B cell (primary cell): ENCODE measurements at regions not wholly inside any gene's neighbourhood (a gene's known extent, or its start where the extent isn't known, plus 50 kb on each side); places are given as distances from the start of the nearest gene placed in this dataset.
"Not testable (repeated sequence)": the region's sequence is repeated elsewhere in the genome, so short reads cannot be mapped to it uniquely, and the experiment has no call there.

Experiments
- ATAC-seq: fragments of 200-7000 bp; cut with Tn5 transposase; one replicate; pipeline ENCODE4 v1.10.0; 2021; ENCODE audit warnings: low read depth, mild to moderate bottlenecking, moderate number of reproducible peaks, moderate library complexity
- CTCF ChIA-PET: fragments of 350-600 bp; sonication (Branson Sonifier 250); formaldehyde crosslinking; loops from one replicate; lab custom pipeline; 2021; ENCODE audit warnings: antibody characterized with exemption, inconsistent platforms; lab: Charles Lee
- POLR2A ChIA-PET: fragments of 350-600 bp; sonication (Branson Sonifier 250); formaldehyde crosslinking; loops from one replicate; lab custom pipeline; 2021; ENCODE audit warnings: antibody characterized with exemption; lab: Charles Lee
- DNase-seq: peaks from one replicate; pipeline ENCODE4 v3.0.0; 2013
- H2AFZ ChIP-seq: 2 replicates; pipeline ENCODE4 v1.6.1; 2012; ENCODE audit warnings: mild to moderate bottlenecking, low read depth, low read length; ENCODE audit not compliant: insufficient read depth, poor library complexity, severe bottlenecking
- H3K27ac ChIP-seq, 2 donors: 1 replicate in 1 of 2; 2 replicates in 1 of 2; pipeline ENCODE4 v1.5.1; 2012 to 2013; ENCODE audit warnings: low read length in 2 of 2, mild to moderate bottlenecking in 2 of 2, moderate library complexity in 1 of 2
- H3K27me3 ChIP-seq, 4 experiments: fragments of 200-600 bp in 1 of 4; sonication (generic) in 1 of 4; replicated peaks in 1 of 4; 1 replicate in 2 of 4; 2 replicates in 2 of 4; pipeline versions ENCODE4 v1.6.1 to v1.7.0; 2013 to 2016; ENCODE audit warnings: low read length in 3 of 4, mild to moderate bottlenecking in 2 of 4, mixed read lengths in 1 of 4, moderate library complexity in 1 of 4; ENCODE audit not compliant: insufficient read depth in 4 of 4, control insufficient read depth in 3 of 4; ENCODE audit errors: control extremely low read depth in 1 of 4
- H3K36me3 ChIP-seq, 2 experiments: replicated peaks in 1 of 2; 1 replicate in 1 of 2; 2 replicates in 1 of 2; pipeline versions ENCODE4 v1.6.1 to v1.7.1; 2013; ENCODE audit warnings: low read length in 1 of 2; ENCODE audit not compliant: insufficient read depth in 2 of 2, control insufficient read depth in 1 of 2; ENCODE audit errors: control extremely low read depth in 1 of 2, extremely low read depth in 1 of 2
- H3K4me1 ChIP-seq, 2 donors: fragments of 200-600 bp in 1 of 2; sonication (generic) in 1 of 2; 1 replicate in 1 of 2; 2 replicates in 1 of 2; pipeline versions ENCODE4 v1.5.1 to v1.6.1; 2013 to 2017; ENCODE audit warnings: low read length in 2 of 2; ENCODE audit not compliant: control insufficient read depth in 2 of 2, insufficient read depth in 2 of 2
- H3K4me2 ChIP-seq: replicated peaks from 2 replicates; pipeline ENCODE3; 2012; ENCODE audit warnings: mild to moderate bottlenecking, low read depth, low read length; ENCODE audit not compliant: poor library complexity, severe bottlenecking
- H3K4me3 ChIP-seq, 5 experiments: fragments of 200-600 bp in 1 of 5; sonication (generic) in 1 of 5; 1 replicate in 3 of 5; 2 replicates in 2 of 5; pipeline versions ENCODE4 v1.5.1 to v1.7.0; 2011 to 2016; ENCODE audit warnings: low read length in 4 of 5, mild to moderate bottlenecking in 4 of 5, low read depth in 2 of 5, control low read depth in 1 of 5, moderate library complexity in 1 of 5; ENCODE audit not compliant: insufficient read depth in 1 of 5; ENCODE audit errors: control extremely low read depth in 1 of 5, extremely low read depth in 1 of 5
- H3K79me2 ChIP-seq: fragments of 200-600 bp; sonication (generic); one replicate; pipeline ENCODE4 v1.6.0; 2016; ENCODE audit warnings: low read length; ENCODE audit not compliant: control insufficient read depth, insufficient read depth
- H3K9ac ChIP-seq: fragments of 200-600 bp; sonication (generic); 2 replicates; pipeline ENCODE4 v1.6.1; 2017; ENCODE audit warnings: mild to moderate bottlenecking, low read length, moderate library complexity
- H3K9me3 ChIP-seq, 3 donors: one replicate each; pipeline versions ENCODE4 v1.6.1 to v1.7.1; 2013; ENCODE audit warnings: low read length in 2 of 3; ENCODE audit not compliant: control insufficient read depth in 2 of 3, insufficient read depth in 1 of 3; ENCODE audit errors: control extremely low read depth in 1 of 3
- H4K20me1 ChIP-seq: 2 replicates; pipeline ENCODE4 v1.6.0; 2012; ENCODE audit warnings: mild to moderate bottlenecking, low read length; ENCODE audit not compliant: insufficient read depth, control insufficient read depth, poor library complexity, severe bottlenecking
- H3K27ac Mint-ChIP-seq: one replicate; pipeline ENCODE4 v1.8.0; 2021; ENCODE audit warnings: mixed read lengths
- H3K27me3 Mint-ChIP-seq: one replicate; pipeline ENCODE4 v1.8.0; 2021; ENCODE audit warnings: mixed read lengths
- H3K4me1 Mint-ChIP-seq: one replicate; pipeline ENCODE4 v1.8.0; 2021; ENCODE audit warnings: mixed read lengths
- H3K4me3 Mint-ChIP-seq: one replicate; pipeline ENCODE4 v1.8.0; 2021; ENCODE audit warnings: mixed read lengths
- H3K9me3 Mint-ChIP-seq: one replicate; pipeline ENCODE4 v1.8.0; 2022; ENCODE audit warnings: mixed read lengths; ENCODE audit not compliant: insufficient read depth
- CTCF ChIP-seq: fragments of 200-600 bp; IDR thresholded peaks from one replicate; pipeline ENCODE4 v1.8.0; 2022; ENCODE audit warnings: antibody characterized with exemption, mild to moderate bottlenecking
- EZH2 ChIP-seq: IDR thresholded peaks from 2 replicates; pipeline ENCODE4 v1.6.1; 2012; ENCODE audit warnings: borderline replicate concordance, low read depth, mild to moderate bottlenecking, moderate library complexity, low read length; ENCODE audit not compliant: insufficient read depth, poor library complexity, severe bottlenecking
- WGBS: methylation state at CpG from one replicate; pipeline ENCODE4 v1.1.5; 2013; ENCODE audit warnings: missing lambda C conversion rate; ENCODE audit not compliant: insufficient coverage; 5-methylcytosine and 5-hydroxymethylcytosine counted together
- intact Hi-C: fragments of 100-400 bp; cut with micrococcal nuclease; formaldehyde crosslinking; loops from one replicate; pipeline ENCODE4 v1.10.0; 2022

- no peak overlapping the region for H2AFZ ChIP-seq
- Mint-ChIP-seq H3K4me1 (no peaks in the 10 kb centered on the region), H3K27ac (no peak overlapping the region), H3K27me3 (no peaks in the 10 kb centered on the region), H3K9me3 (no peaks in the 10 kb centered on the region), H3K4me3 (no peak overlapping the region)
- H3K79me2 ChIP-seq = no peaks in the 10 kb centered on the region
- H3K27ac ChIP-seq = no peak overlapping the region
- no peak overlapping the region for H3K4me2 ChIP-seq
- ATAC-seq (no peak), DNase-seq (no peak)
- H3K4me3 ChIP-seq = no peak overlapping the region
- H3K9ac ChIP-seq = no peak overlapping the region
- intact Hi-C loops = no loop called here
- H3K36me3 ChIP-seq = no peaks in the 10 kb centered on the region
- H3K9me3 ChIP-seq = peaks cover 0 to 2% (median 0%) of the 10 kb centered on the region in 3 donors
- WGBS = 100% methylated on average over 1 of the region's 2 CpGs
- CTCF ChIA-PET = no interaction called here
- no peaks in the 10 kb centered on the region for H3K27me3 ChIP-seq
- no peaks in the 10 kb centered on the region for H3K4me1 ChIP-seq
- H4K20me1 ChIP-seq = no peaks in the 10 kb centered on the region
- POLR2A ChIA-PET = no interaction called here
- TF ChIP-seq CTCF = no peak
- TF ChIP-seq EZH2 = no peak
Measured at GRCh38 chr5:101637599-101637998, 658.5 kb downstream of the SLCO4C1 start.

GRCh38 chr5:101627770-101628169 is 668.3 kb downstream of the SLCO4C1 start:
- H4K20me1 ChIP-seq, H3K9ac ChIP-seq, H3K27me3 Mint-ChIP-seq, H3K4me3 Mint-ChIP-seq, H3K4me1 ChIP-seq, H3K79me2 ChIP-seq, POLR2A ChIA-PET, H3K27me3 ChIP-seq, H2AFZ ChIP-seq, H3K27ac Mint-ChIP-seq, ATAC-seq, H3K4me3 ChIP-seq, H3K4me1 Mint-ChIP-seq, CTCF ChIA-PET, intact Hi-C loops, DNase-seq, H3K36me3 ChIP-seq, H3K4me2 ChIP-seq, H3K9me3 Mint-ChIP-seq, H3K27ac ChIP-seq, H3K9me3 ChIP-seq: not testable (repeated sequence)
- WGBS = 20% methylated on average over 1 of the region's 2 CpGs
